AG04450 (cell line): ENCODE measurements at regions not wholly inside any gene's neighbourhood (a gene's known extent, or its start where the extent isn't known, plus 50 kb on each side); places are given as distances from the start of the nearest gene placed in this dataset.

Experiments used
- CTCF ChIA-PET: fragments of 300-600, 350-600 bp; formaldehyde crosslinking; extraction: SDS; loops from one replicate; lab custom pipeline; 2022; ENCODE audit warnings: antibody characterized with exemption, inconsistent platforms; lab: Charles Lee
- POLR2A ChIA-PET: fragments of 350-600 bp; formaldehyde crosslinking; extraction: SDS; loops from one replicate; lab custom pipeline; 2021; ENCODE audit warnings: antibody characterized with exemption, inconsistent platforms; lab: Yijun Ruan, JAX
- DNase-seq: peaks from one replicate; pipeline ENCODE4 v3.0.0-alpha.2; 2011; ENCODE audit warnings: low read depth, low spot score
- H3K27ac ChIP-seq: one replicate; pipeline ENCODE4 v1.5.1; 2012; ENCODE audit warnings: low read depth, low read length, control low read depth
- H3K27me3 ChIP-seq: one replicate; pipeline ENCODE4 v1.6.0; 2012; ENCODE audit warnings: low read length; ENCODE audit not compliant: control insufficient read depth, insufficient read depth
- H3K4me3 ChIP-seq: 2 replicates; pipeline ENCODE4 v1.5.1; 2011; ENCODE audit warnings: mild to moderate bottlenecking, low read depth, low read length, control low read depth
- H3K9me3 ChIP-seq: 2 replicates; pipeline ENCODE4 v1.5.1; 2012; ENCODE audit warnings: low read length; ENCODE audit not compliant: control insufficient read depth, insufficient read depth
- CTCF ChIP-seq: IDR thresholded peaks from 2 replicates; pipeline ENCODE4 v1.5.1; 2011; ENCODE audit warnings: low read depth, low read length, control low read depth, inconsistent platforms

- POLR2A ChIA-PET: no interaction called here
- Histone ChIP-seq H3K4me3 (no peak overlapping the region), H3K9me3 (peaks cover 77% of the 10 kb centered on the region), H3K27ac (no peak overlapping the region), H3K27me3 (no peaks in the 10 kb centered on the region)
- TF ChIP-seq CTCF: no peak
- DNase-seq: no peak
- CTCF ChIA-PET: no interaction called here
These were observed 215.0 kb downstream of the KIF26A start for GRCh38 chr14:104353221-104353920.

GRCh38 chr14:104353921-104354701, 215.7 kb downstream of the KIF26A start:
- no peak for TF ChIP-seq CTCF
- H3K4me3 ChIP-seq: no peak overlapping the region
- H3K27ac ChIP-seq: no peak overlapping the region
- ChIA-PET POLR2A (no interaction called here), CTCF (no interaction called here)
- H3K9me3 ChIP-seq: peaks cover 80% of the 10 kb centered on the region
- no peaks in the 10 kb centered on the region for H3K27me3 ChIP-seq
- no peak for DNase-seq

GRCh38 chr14:104355101-104356019, 217.0 kb downstream of the KIF26A start:
- Histone ChIP-seq H3K4me3 (no peak overlapping the region), H3K9me3 (peaks cover 82% of the 10 kb centered on the region), H3K27ac (no peak overlapping the region), H3K27me3 (no peaks in the 10 kb centered on the region)
- DNase-seq: no peak
- CTCF ChIA-PET: no interaction called here
- POLR2A ChIA-PET: no interaction called here
- no peak for TF ChIP-seq CTCF

GRCh38 chr14:104356020-104356737, 217.8 kb downstream of the KIF26A start:
- Histone ChIP-seq H3K9me3 (peaks cover 88% of the 10 kb centered on the region), H3K27ac (no peak overlapping the region), H3K4me3 (no peak overlapping the region), H3K27me3 (no peaks in the 10 kb centered on the region)
- no peak for DNase-seq
- POLR2A ChIA-PET: no interaction called here
- no peak for TF ChIP-seq CTCF
- CTCF ChIA-PET: no interaction called here
